DND-41 (cell line): ENCODE measurements at regions not wholly inside any gene's neighbourhood (a gene's known extent, or its start where the extent isn't known, plus 50 kb on each side); places are given as distances from the start of the nearest gene placed in this dataset.

Experiments used
- ATAC-seq: fragments of 200-7000 bp; cut with Tn5 transposase; 3 replicates; pipeline ENCODE4 v1.9.1; 2021; ENCODE audit warnings: low read depth; ENCODE audit not compliant: insufficient read depth
- DNase-seq: peaks from one replicate; pipeline ENCODE4 v3.0.0-alpha.2; 2020
- H2AFZ ChIP-seq: 2 replicates; pipeline ENCODE4 v1.6.0; 2012; ENCODE audit warnings: low read depth, low read length
- H3K27ac ChIP-seq: 2 replicates; pipeline ENCODE4 v1.5.1; 2012; ENCODE audit warnings: low read length, inconsistent platforms
- H3K27me3 ChIP-seq: fragments of 200-600 bp; sonication (generic); 2 replicates; pipeline ENCODE4 v1.6.0; 2012; ENCODE audit warnings: low read length, mild to moderate bottlenecking, inconsistent platforms; ENCODE audit not compliant: insufficient read depth, poor library complexity
- H3K36me3 ChIP-seq: 2 replicates; pipeline ENCODE4 v1.5.1; 2012; ENCODE audit warnings: low read length, inconsistent platforms; ENCODE audit not compliant: insufficient read depth
- H3K4me1 ChIP-seq: 2 replicates; pipeline ENCODE4 v1.5.1; 2012; ENCODE audit warnings: mild to moderate bottlenecking, low read length; ENCODE audit not compliant: insufficient read depth
- H3K4me2 ChIP-seq: 2 replicates; pipeline ENCODE4 v1.6.0; 2012; ENCODE audit warnings: mild to moderate bottlenecking, moderate library complexity, low read length, inconsistent platforms; ENCODE audit not compliant: insufficient read depth
- H3K4me3 ChIP-seq, 2 experiments: fragments of 200-600 bp in 1 of 2; shearing (Covaris generic) in 1 of 2; 2 replicates each; pipeline ENCODE4 v1.5.1; 2012 to 2016; ENCODE audit warnings: inconsistent platforms in 2 of 2, low read length in 2 of 2, mild to moderate bottlenecking in 2 of 2, low read depth in 1 of 2, moderate library complexity in 1 of 2
- H3K79me2 ChIP-seq: 2 replicates; pipeline ENCODE4 v1.6.0; 2012; ENCODE audit warnings: low read length, inconsistent platforms; ENCODE audit not compliant: insufficient read depth
- H3K9ac ChIP-seq: 2 replicates; pipeline ENCODE4 v1.6.0; 2012; ENCODE audit warnings: low read depth, mild to moderate bottlenecking, inconsistent platforms, low read length, moderate library complexity
- H3K9me3 ChIP-seq: 2 replicates; pipeline ENCODE4 v1.5.1; 2012; ENCODE audit warnings: low read length, moderate library complexity, mild to moderate bottlenecking, inconsistent platforms; ENCODE audit not compliant: insufficient read depth, severe bottlenecking
- H4K20me1 ChIP-seq: 2 replicates; pipeline ENCODE4 v1.6.0; 2012; ENCODE audit warnings: low read length; ENCODE audit not compliant: insufficient read depth
- CTCF ChIP-seq: IDR thresholded peaks from 2 replicates; pipeline ENCODE4 v1.5.1; 2012; ENCODE audit warnings: borderline replicate concordance, low read length, moderate library complexity, mild to moderate bottlenecking; ENCODE audit not compliant: poor library complexity, severe bottlenecking; ENCODE audit errors: extremely low read depth
- EZH2 ChIP-seq: IDR thresholded peaks from 3 replicates; pipeline ENCODE4 v1.6.1; 2012; ENCODE audit warnings: borderline replicate concordance, low read depth, mild to moderate bottlenecking, moderate library complexity, low read length, inconsistent platforms; ENCODE audit not compliant: severe bottlenecking

DNA sequence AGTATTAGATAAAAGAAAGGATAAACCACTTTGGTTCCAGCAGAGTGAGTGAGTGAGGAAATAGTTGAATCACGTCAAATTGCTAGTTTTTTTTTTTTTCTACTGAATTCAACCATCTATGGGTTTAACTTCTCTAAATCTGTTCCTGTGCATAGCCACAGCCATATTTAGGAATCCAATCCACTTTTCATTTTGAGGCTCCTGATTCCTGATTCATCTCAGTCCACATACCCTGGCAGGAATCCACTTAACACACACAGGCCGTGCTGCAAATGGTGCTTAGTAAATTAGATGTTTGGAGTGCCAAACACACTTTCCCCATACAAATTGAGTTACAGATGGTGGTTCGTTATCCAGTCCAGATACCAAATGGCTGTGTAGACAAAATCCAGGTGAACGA, 220.3 kb downstream of the ALDH8A1 start:
- H4K20me1 ChIP-seq: no peaks in the 10 kb centered on the region
- TF ChIP-seq CTCF: no peak
- TF ChIP-seq EZH2: no peak
- H3K27ac ChIP-seq: no peak overlapping the region
- DNase-seq: no peak
- H3K9me3 ChIP-seq: no peaks in the 10 kb centered on the region
- H3K9ac ChIP-seq: no peak overlapping the region
- no peak for ATAC-seq
- H3K27me3 ChIP-seq: peaks cover 7% of the 10 kb centered on the region
- no peak overlapping the region for H3K4me2 ChIP-seq
- H3K79me2 ChIP-seq: no peaks in the 10 kb centered on the region
- H3K4me1 ChIP-seq: no peaks in the 10 kb centered on the region
- no peaks in the 10 kb centered on the region for H3K36me3 ChIP-seq
- no peak overlapping the region for H3K4me3 ChIP-seq
- H2AFZ ChIP-seq: no peak overlapping the region

GRCh38 chr6:134727081-134727480, 222.8 kb downstream of the ALDH8A1 start:
- H3K9me3 ChIP-seq: no peaks in the 10 kb centered on the region

GRCh38 chr6:134725590-134725989, 224.3 kb downstream of the ALDH8A1 start:
- DNase-seq (no peak), ATAC-seq (no peak)
- no peaks in the 10 kb centered on the region for H3K79me2 ChIP-seq
- TF ChIP-seq CTCF (no peak), EZH2 (no peak)
- no peak overlapping the region for H3K4me2 ChIP-seq
- H3K27ac ChIP-seq: no peak overlapping the region
- H3K9me3 ChIP-seq: no peaks in the 10 kb centered on the region
- no peak overlapping the region for H2AFZ ChIP-seq
- H3K36me3 ChIP-seq: no peaks in the 10 kb centered on the region
- no peaks in the 10 kb centered on the region for H3K4me1 ChIP-seq
- no peak overlapping the region for H3K4me3 ChIP-seq
- H4K20me1 ChIP-seq: no peaks in the 10 kb centered on the region
- H3K9ac ChIP-seq: no peak overlapping the region
- peaks cover 14% of the 10 kb centered on the region for H3K27me3 ChIP-seq

More at GRCh38 chr6:134727081-134727480, 222.8 kb downstream of the ALDH8A1 start:
- H3K4me2 ChIP-seq: no peak overlapping the region
- DNase-seq: no peak
- ATAC-seq: no peak
- peaks cover 16% of the 10 kb centered on the region for H3K27me3 ChIP-seq
- H3K4me1 ChIP-seq: no peaks in the 10 kb centered on the region
- H2AFZ ChIP-seq: no peak overlapping the region
- no peak overlapping the region for H3K27ac ChIP-seq
- H3K9ac ChIP-seq: no peak overlapping the region
- H3K4me3 ChIP-seq: no peak overlapping the region
- no peaks in the 10 kb centered on the region for H4K20me1 ChIP-seq
- TF ChIP-seq CTCF (no peak), EZH2 (no peak)
- no peaks in the 10 kb centered on the region for H3K36me3 ChIP-seq
- H3K79me2 ChIP-seq: no peaks in the 10 kb centered on the region
